ENCODE measurements at regions not wholly inside any gene's neighbourhood (a gene's known extent, or its start where the extent isn't known, plus 50 kb on each side); places are given as distances from the start of the nearest gene placed in this dataset.

- TF ChIP-seq SUZ12 (IDR thresholded peaks at IDR 0.05) (no peak), FOXM1 (IDR thresholded peaks at IDR 0.05; ENCODE audit: borderline replicate concordance) (no peak), FOXA1 (IDR thresholded peaks at IDR 0.05) (no peak), L3MBTL2 (conservative IDR thresholded peaks at IDR 0.05) (no peak), BHLHE40 (IDR thresholded peaks at IDR 0.05; ENCODE audit: borderline replicate concordance) (no peak), SP1 (IDR thresholded peaks at IDR 0.05) (no peak), TARDBP (IDR thresholded peaks at IDR 0.05) (no peak), FOXK2 (IDR thresholded peaks at IDR 0.05) (no peak), LEF1 (IDR thresholded peaks at IDR 0.05; ENCODE audit: borderline replicate concordance) (no peak), NFRKB (IDR thresholded peaks at IDR 0.05) (no peak), CTBP1 (IDR thresholded peaks at IDR 0.05; ENCODE audit: borderline replicate concordance) (no peak), HDGF (IDR thresholded peaks at IDR 0.05; ENCODE audit: borderline replicate concordance) (no peak), ELF4 (IDR thresholded peaks at IDR 0.05) (no peak), ARNT (IDR thresholded peaks at IDR 0.05) (no peak), ZNF384 (IDR thresholded peaks at IDR 0.05) (no peak)
- TF ChIP-seq, protein P1, sequence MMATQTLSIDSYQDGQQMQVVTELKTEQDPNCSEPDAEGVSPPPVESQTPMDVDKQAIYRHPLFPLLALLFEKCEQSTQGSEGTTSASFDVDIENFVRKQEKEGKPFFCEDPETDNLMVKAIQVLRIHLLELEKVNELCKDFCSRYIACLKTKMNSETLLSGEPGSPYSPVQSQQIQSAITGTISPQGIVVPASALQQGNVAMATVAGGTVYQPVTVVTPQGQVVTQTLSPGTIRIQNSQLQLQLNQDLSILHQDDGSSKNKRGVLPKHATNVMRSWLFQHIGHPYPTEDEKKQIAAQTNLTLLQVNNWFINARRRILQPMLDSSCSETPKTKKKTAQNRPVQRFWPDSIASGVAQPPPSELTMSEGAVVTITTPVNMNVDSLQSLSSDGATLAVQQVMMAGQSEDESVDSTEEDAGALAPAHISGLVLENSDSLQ (IDR thresholded peaks at IDR 0.05) = no peak
Observed at GRCh38 chr2:71787476-71788185, 334.3 kb downstream of the DYSF start.

DNA sequence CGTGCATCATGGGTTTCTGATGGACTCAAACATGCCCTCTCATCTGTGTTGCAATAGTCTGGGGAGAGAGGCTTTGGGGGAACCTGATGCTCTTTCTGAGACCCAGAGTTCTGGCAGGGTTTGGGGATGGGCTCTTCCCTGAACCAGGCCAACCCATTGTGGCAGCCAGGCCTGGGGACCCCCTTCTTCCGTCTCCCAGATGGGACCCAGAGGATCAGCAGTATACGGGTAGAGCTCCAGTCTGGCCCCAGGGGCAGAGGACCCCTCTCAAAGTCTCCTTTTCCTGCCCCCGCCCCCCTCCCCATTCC, 333.7 kb downstream of the DYSF start:
- ChIA-PET POLR2A (no interaction called here), CTCF (no interaction called here)
- DNase-seq (ENCODE audit: extremely low spot score) = no peak
- TF ChIP-seq ZNF384 (IDR thresholded peaks at IDR 0.05) (no peak), NFRKB (IDR thresholded peaks at IDR 0.05) (no peak), L3MBTL2 (conservative IDR thresholded peaks at IDR 0.05) (no peak), HDGF (IDR thresholded peaks at IDR 0.05; ENCODE audit: borderline replicate concordance) (no peak), LEF1 (IDR thresholded peaks at IDR 0.05; ENCODE audit: borderline replicate concordance) (no peak), FOXK2 (IDR thresholded peaks at IDR 0.05) (no peak), SUZ12 (IDR thresholded peaks at IDR 0.05) (no peak), ELF4 (IDR thresholded peaks at IDR 0.05) (no peak)

More at GRCh38 chr2:71787476-71788185, 334.3 kb downstream of the DYSF start:
- no peak for DNase-seq (ENCODE audit: extremely low spot score)
- ChIA-PET POLR2A (no interaction called here), CTCF (no interaction called here)

DNA sequence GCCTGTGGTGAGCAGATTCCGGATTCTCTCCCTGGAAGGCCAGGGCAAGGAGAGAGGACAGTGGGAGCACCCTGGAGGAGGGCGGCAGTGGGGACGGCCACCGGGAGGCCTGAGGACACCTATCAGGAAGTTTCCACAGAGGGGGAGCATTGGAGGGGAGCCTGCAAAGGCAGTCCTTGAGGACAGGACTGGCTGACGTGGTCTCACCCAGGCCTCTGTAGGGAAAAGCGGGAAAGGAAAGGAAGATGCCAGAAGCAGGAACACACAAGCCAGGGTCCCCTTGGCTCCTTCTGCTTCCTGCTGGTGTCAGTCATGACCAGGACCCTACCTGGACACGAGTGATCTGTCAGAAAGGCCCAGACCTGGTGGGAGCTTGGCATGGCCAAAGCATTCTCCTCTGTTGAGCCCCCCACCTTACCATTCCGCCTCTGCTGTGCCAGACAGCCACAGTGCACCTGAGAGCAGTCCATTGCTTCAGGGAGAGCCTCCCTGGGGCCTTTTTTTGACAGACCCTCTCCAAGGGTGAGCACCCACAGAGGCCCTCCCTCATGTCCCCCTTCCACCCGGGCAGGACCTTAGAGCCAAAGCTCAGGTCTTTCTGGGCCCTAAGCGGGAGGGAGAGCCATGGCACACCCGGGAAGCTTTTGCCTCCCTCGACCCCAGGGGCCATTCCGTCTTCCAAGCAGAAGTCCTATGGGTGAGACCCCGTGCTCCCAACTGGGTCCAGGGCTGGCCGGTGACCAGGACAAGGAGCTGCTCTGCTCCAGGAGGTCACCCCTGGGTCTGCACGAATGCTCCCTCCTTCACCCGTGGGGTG, 333.1 kb downstream of the DYSF start:
- TF ChIP-seq ELF4 (IDR thresholded peaks at IDR 0.05) (no peak), ARNT (IDR thresholded peaks at IDR 0.05) (no peak), ZNF384 (IDR thresholded peaks at IDR 0.05) (no peak), HDGF (IDR thresholded peaks at IDR 0.05; ENCODE audit: borderline replicate concordance) (no peak), FOXM1 (IDR thresholded peaks at IDR 0.05; ENCODE audit: borderline replicate concordance) (no peak), FOXK2 (IDR thresholded peaks at IDR 0.05) (no peak), L3MBTL2 (conservative IDR thresholded peaks at IDR 0.05) (no peak), CTBP1 (IDR thresholded peaks at IDR 0.05; ENCODE audit: borderline replicate concordance) (no peak), SUZ12 (IDR thresholded peaks at IDR 0.05) (no peak), FOXA1 (IDR thresholded peaks at IDR 0.05) (no peak), TARDBP (IDR thresholded peaks at IDR 0.05) (no peak), BHLHE40 (IDR thresholded peaks at IDR 0.05; ENCODE audit: borderline replicate concordance) (no peak), LEF1 (IDR thresholded peaks at IDR 0.05; ENCODE audit: borderline replicate concordance) (no peak), NFRKB (IDR thresholded peaks at IDR 0.05) (no peak), SP1 (IDR thresholded peaks at IDR 0.05) (no peak)
- TF ChIP-seq, protein P1 (IDR thresholded peaks at IDR 0.05) = no peak
- ChIA-PET CTCF (no interaction called here), POLR2A (no interaction called here)
- no peak for DNase-seq (ENCODE audit: extremely low spot score)

DNA sequence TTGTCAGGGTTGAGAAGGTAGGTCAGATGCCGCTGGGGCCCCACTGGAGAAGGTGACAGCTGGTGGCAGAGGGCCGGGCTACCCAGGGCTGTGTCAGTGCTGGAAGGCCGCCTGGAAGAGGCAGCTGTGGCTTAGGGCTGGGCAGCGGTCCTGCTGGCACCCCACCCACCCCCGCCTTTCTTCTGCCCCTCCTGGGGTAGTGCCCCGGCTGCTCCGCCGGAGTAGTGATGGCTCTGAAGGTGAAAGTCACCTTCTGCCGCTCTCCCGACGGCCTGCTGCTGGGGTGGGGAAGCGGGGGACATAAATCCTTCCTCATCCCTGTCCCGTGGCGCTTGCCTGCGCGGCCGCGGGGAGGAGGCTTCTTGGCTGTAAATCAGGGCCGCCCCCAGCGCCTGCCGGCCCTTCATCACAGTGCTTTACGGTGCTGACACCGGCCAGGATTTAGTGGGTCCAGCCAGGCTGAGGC, 332.2 kb downstream of the DYSF start:
- TF ChIP-seq, protein P1 (IDR thresholded peaks at IDR 0.05) = no peak
- TF ChIP-seq SP1 (IDR thresholded peaks at IDR 0.05) (no peak), L3MBTL2 (conservative IDR thresholded peaks at IDR 0.05) (no peak), NFRKB (IDR thresholded peaks at IDR 0.05) (no peak), ARNT (IDR thresholded peaks at IDR 0.05) (no peak), TARDBP (IDR thresholded peaks at IDR 0.05) (no peak), ELF4 (IDR thresholded peaks at IDR 0.05) (no peak), SUZ12 (IDR thresholded peaks at IDR 0.05) (no peak), LEF1 (IDR thresholded peaks at IDR 0.05; ENCODE audit: borderline replicate concordance) (no peak), HDGF (IDR thresholded peaks at IDR 0.05; ENCODE audit: borderline replicate concordance) (no peak)
- POLR2A ChIA-PET = no interaction called here
- CTCF ChIA-PET = interaction anchor here (0.7 kb wide), 1 partner anchor 240 kb away, joined by 3 read pairs; no protein-coding TSS in a partner anchor
- no peak for DNase-seq (ENCODE audit: extremely low spot score)

DNA sequence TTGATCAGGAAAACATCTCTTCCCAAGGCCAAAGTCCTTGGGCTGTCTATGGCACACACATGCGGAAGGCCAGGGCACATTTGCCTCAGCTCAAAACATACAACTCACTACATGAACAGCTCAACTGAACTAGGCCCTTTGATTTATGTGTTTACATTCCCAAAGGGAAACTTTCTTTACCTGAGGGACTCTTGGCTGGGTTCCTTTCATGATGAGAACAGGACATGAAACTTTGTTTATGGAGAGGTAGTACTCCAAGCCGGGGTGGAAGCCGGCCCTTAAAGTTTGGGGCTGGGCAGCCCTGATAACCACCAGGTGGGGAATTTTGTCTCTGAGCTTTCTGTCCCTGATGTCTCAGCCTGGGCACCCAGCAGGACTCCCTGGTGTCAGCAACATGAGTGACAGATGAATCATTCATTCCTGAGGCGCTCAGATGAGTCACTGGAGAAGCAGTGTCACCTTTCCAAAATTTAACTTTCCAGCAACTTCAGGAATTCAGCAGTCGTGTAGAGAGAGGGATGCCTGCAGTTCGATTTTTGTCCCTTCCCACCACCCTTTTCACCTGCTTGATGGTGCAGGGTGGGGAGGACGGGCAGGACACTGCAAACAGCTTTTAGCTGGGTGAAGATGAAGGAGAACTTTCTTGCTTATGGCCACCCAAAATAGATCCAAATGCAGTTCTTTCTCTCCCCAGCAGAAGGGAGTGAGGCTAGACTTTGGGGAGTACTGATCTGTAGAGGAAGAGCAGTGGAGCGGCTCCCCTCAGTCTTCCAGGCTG, 331.6 kb downstream of the DYSF start:
- TF ChIP-seq L3MBTL2 (conservative IDR thresholded peaks at IDR 0.05) = no peak
- TF ChIP-seq SP1 (IDR thresholded peaks at IDR 0.05) = no peak
- no peak for TF ChIP-seq ARNT (IDR thresholded peaks at IDR 0.05)
- TF ChIP-seq, protein P1 (IDR thresholded peaks at IDR 0.05) = peak; percentile 56; the same call in 1 of the 2 replicates
- no peak for TF ChIP-seq LEF1 (IDR thresholded peaks at IDR 0.05; ENCODE audit: borderline replicate concordance)
- no peak for TF ChIP-seq ELF4 (IDR thresholded peaks at IDR 0.05)
- TF ChIP-seq HDGF (IDR thresholded peaks at IDR 0.05; ENCODE audit: borderline replicate concordance) = no peak
- no peak for TF ChIP-seq CTBP1 (IDR thresholded peaks at IDR 0.05; ENCODE audit: borderline replicate concordance)
- no peak for DNase-seq (ENCODE audit: extremely low spot score)
- ChIA-PET CTCF (interaction anchor here (0.7 to 1.3 kb wide), 2 partner anchors 13 to 239 kb away, joined by 3 to 4 read pairs; no protein-coding TSS in a partner anchor), POLR2A (no interaction called here)

All from HEK293T (cell line).